HCEC 1CT (cell line): ENCODE measurements at regions not wholly inside any gene's neighbourhood (a gene's known extent, or its start where the extent isn't known, plus 50 kb on each side); places are given as distances from the start of the nearest gene placed in this dataset.
"Not testable (repeated sequence)": the region's sequence is repeated elsewhere in the genome, so short reads cannot be mapped to it uniquely, and the experiment has no call there.

Source experiments
- DNase-seq: peaks from one replicate; pipeline ENCODE4 v3.0.0-alpha.2; 2017

DNA sequence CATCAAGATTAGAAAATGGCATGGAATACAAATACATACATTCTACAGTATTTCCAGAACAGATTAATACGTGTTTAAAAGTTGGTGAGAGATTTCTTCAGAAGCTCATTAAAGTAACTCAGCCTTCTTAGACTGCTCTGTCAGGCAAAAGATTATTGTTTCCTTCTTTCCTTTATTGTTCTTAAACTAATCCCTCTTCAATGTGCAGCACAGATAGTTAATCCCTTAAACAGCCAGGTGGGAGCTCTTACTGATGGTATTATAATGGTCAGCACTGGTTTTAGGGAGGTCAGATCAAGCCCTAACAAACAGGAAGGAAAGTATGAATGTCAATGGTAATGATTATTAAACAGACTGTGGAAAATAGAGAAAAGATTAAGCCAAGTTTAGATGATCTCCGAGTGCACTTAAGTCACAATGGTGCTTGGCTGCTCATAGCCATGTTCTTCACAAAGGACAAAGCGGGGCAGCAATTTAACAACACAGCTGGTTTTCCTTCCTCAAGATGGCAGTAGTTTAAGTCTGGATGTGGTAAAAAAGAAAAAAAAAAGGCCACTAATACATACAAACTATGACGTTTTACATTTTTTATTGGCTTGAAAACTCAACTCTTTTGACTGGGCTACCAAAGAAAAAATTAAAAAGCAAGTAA, 992.6 kb downstream of the PCDH9 start:
- no peak for DNase-seq

DNA sequence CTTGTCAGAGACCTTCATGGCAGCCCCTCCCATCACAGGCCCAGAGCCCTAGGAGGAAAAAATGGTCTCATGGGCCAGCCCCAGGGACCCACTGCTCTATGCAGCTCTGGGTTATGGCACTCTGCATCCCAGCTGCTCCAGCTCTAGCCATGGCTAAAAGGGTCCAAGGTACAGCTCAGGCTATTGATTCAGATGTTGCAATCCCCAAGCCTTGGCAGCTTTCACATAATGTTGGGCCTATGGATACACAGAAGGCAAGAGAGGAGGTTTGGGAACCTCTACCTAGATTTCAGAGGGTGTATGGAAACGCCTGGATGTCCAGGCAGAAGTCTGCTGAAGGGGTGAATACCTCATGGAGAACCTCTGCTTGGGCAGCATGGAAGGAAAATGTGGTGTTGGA, 996.0 kb downstream of the PCDH9 start:
- DNase-seq, result no peak

DNA sequence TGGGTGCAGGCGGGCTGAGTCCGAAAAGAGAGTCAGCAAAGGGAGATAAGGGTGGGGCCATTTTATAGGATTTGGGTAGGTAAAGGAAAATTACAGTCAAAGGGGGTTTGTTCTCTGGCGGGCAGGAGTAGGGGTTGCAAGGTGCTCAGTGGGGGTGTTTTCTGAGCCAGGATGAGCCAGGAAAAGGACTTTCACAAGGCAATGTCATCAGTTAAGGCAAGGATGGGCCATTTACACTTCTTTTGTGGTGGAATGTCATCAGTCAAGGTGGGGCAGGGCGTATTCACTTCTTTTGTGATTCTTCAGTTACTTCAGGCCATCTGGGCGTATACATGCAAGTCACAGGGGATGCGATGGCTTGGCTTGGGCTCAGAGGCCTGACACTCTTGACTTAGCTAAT, 998.2 kb downstream of the PCDH9 start:
- not testable (repeated sequence) for DNase-seq

DNA sequence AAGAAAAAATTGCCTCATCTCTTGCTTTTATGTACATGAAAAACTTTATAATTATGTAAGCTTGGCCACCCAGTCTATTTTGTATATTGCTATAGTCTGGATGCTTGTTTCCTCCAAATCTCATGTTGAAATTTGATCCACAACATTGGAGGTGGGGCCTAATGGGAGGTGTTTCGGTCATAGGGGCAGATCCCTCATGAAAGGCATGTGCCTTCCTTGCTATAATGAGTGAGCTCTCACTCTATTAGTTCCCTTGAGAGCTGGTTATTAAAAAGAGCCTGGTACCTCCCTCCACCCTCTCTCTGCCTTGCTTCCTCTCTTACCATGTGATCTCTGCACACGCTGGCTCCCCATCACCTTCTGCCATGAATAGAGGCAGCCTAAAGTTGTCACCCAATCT, 1005.1 kb downstream of the PCDH9 start:
- no peak for DNase-seq

DNA sequence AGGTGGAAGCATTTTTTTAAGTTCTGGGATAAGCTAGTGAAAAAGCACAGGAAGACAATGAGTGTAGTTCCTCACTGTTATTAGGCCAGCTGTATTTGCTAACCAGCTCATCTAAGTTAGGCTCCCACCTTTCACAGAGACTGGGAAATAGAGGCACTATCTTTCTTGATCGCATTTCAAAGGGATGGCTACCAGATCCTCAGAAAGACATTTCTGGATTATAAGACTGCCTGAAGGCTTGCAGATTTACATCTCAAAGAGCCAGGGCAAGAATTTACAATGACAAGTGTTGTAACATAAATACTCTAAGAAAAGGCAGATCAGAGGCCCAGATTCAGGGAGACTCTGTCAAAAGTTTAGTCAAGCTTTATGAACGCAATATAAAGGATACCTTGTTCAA, 1005.5 kb downstream of the PCDH9 start:
- DNase-seq, result no peak

DNA sequence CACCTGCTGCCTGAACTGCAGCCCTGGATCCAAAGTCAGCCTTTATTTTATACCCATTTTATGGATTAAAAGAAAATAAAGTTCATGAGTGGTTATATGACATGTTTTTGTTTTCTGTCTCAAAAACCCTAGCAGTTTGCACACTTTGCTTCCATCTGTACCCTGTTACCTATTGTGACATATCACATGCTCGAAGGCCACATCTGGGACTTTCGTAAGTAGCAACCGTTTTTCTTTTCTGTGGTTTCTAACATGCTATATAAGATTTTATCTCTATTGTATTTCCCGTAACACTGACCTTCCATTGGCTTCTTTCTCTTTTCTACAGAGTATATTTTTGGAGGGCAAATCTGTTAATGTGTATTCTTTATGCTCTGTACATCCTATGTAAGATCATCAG, 1007.2 kb downstream of the PCDH9 start:
- no peak for DNase-seq

DNA sequence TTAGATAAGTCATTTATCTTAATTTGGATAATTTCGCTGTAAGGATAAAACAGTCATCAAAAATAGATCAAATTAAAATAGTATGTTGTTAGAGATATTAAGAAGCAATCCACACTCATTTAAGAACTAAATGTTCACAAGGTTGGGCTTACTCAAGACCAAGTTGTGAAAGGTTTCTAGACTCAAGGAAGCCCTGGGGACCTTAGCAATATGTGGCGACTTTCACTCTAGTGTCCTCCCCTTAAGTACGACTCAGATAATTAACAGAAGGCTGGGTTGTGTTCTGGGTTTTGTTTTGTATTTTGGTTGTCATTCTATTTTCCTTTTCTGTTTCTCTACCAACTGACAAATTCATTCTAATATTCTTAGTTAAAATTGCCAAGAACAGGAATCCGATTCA, 1008.0 kb downstream of the PCDH9 start:
- DNase-seq, result no peak

DNA sequence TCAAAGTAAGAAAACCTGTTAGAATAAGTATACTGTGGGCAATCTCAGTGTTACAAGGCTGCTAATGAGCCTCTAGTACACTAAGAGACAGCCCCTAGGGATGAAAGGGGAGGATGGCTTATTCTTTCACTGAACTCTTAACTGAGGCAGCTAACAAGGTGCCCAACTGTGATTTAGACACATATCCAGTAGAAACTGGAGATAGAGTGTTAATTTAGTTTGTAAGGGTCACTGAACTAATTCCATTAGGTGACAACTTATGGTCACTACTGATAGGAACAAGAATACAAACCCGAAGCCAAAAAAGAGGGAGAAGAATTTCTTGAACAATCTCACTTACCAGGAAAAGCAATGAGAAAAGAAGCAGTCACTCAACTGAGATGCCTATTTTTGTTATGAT, 1010.6 kb downstream of the PCDH9 start:
- no peak for DNase-seq

DNA sequence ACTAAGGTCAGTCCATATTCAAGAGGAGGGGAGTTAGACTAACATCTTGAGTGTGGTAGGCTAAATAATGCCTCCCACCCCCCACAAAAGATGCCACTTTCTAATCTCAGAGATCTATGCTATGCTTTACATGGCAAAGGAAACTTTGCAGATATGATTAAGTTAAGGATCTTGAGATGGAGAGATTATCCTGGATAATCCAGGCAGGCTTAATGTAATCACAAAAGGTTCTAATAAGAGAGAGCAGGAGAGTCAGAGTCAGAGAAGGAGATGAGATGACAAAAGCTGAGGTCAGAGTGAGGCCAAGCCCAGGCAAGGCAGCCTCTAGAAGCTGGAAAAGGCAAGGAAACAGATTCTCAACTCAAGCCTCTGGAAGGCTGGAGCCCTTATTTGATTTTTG, 1011.6 kb downstream of the PCDH9 start:
- DNase-seq, result no peak

DNA sequence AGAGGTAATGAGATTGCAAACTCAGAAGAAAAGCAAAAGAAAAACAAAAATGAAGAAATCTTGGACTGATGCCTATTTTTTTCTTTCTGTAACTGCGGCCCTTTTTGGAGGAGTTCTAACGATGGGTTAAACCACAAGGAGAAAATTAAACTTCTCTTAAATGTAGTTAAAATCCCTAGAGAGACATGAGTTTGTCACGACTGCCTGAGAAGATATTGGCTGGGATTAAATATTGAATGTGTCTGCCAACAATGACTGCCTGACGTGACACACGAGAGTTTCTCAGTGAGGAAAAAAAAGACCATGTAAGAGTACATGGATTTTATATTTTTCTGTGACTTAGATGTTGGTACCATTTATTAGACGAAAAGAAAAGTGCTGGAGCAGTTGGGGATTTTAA, 1013.4 kb downstream of the PCDH9 start:
- DNase-seq, result no peak

DNA sequence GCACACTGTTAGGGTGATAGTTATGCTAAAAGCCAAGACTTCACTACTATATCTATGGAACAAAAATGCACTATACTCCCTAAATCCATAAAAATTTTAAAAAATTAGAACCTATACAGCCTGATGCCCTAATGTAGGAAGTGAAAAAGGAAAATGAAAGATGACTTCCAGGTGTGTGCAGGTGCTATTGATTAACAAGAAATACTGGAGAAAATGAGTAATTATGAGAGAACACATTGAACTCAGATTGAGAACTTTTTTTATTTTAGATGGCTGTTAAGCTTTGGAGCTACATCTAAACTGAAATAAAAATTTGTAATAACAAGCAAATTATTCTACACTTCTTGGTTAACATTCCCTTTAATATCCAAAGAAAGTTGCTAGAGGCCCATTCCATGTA, 1015.7 kb downstream of the PCDH9 start:
- DNase-seq, result no peak

DNA sequence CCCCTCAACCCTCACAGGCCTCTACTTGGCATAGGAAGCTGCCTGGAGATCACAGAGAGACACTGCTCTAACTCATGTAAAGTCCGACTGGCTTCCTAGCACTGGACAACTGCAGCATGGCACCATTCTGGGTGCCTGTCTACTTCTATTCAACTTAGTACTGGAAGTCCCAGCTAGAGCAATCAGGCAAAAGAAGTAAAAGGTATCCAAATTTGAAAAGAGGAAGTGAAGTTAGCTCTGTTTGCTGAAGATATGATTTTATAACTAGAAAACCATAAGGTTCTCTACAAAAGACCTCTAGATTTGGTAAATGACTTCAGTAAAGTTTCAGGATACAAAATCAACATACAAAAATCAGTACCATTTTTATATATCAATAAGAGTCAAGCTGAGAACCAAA, 1017.6 kb downstream of the PCDH9 start:
- no peak for DNase-seq

DNA sequence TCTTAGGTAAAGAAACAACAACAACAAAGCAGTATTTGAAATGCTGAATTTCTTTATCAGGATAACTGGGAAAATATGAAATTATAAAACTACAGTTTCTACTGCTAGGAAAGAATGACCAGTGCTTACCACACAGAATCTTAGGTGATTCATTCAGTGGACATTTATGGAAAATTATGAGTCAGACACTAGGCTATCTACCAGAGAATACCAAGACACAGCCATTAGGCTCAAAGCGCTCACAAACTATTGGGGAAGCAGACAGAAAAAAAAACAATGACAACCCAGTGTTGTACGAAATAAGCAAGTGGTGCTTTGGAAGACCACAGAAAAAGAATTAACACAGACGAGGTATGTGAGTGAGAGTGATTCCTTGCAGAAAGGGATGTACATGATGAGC, 1019.5 kb downstream of the PCDH9 start:
- DNase-seq, result peak; percentile 89

DNA sequence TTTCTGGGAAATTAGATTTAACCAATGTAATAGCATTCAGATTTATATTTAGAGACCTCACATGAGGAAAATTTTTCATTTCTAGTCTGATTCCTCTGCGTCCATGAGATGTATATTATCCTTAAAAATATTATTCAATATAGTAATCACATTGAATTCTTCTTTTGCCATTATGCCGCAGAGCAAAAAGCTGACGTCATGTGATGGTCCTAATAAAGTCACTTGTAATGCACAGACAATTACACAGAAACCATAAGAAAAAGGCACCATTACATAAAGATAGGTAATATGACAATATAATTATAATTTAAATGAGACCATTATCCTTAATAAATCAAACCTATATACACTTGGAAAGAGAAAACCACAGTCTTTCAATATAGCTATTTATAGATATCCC, 1021.5 kb downstream of the PCDH9 start:
- no peak for DNase-seq

DNA sequence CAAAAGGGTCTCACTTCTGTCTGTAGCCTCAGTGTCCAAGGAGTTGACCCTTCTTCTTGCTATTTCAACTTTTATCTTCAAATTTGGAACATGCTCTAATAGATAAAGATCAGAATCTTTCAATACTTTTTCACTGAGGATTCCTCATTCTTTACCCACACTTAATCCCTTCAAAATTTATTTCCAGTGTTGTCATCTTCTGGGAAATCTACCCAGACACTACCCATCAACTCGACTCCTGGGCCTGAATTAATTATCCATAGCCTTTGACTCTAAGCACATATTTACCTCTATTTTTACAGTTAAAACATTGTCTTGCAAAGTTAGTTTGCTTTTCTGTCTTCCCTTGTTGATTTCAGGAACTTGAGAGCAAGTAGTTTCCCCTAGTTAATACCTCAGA, 1022.5 kb downstream of the PCDH9 start:
- no peak for DNase-seq

DNA sequence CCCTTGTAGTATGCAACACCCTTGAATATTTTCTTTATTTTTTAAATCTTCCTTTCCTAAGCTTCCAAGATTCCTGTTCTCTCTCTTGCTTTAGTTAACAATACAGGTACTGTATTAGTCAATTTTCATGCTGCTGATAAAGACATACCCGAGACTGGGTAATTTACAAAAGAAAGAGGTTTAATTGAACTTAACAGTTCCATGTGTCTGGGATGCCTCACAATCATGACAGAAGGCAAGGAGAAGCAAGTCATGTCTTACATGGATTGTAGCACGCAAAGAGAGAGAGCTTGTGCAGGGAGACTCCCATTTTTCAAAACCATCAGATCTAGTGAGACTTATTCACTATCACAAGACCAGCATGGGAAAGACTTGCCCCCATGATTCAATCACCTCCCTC, 1024.3 kb downstream of the PCDH9 start:
- DNase-seq, result no peak

DNA sequence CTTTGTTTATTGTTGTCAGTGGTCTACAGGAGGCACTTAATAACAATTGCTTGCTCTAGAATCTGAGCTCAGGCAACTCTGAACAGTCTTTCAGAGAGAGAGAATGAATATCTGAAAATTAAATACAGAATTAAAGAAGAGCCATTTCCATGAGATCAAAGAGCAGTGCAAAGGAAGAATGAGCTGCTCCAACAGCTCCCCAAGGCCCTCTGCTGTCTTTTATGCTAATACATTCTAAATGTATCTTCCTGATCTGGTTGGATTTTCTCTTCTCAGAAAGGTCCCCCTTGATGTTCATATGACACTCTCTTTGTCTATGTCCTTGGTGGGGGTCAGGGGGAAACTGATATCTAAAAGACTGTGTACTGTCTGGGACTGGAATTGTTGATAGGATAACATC, 1029.6 kb downstream of the PCDH9 start:
- no peak for DNase-seq

DNA sequence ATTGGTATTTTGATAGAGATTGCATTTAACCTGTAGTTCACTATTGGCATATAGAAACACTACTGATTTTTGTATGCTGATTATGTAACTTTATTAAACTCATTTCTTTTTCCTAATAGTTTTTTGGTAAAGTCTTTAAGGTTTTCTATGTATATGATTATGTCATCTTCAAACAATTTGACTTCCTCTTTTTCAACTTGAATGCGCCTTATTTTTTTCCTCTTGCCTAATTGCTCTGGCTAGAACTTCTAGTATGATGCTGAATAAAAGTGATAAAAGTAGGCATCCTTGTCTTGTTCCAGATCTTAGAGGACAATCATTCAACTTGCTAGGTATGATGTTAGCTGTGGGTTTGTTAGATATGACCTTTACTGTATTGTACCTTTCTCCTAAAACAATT, 1034.9 kb downstream of the PCDH9 start:
- no peak for DNase-seq

DNA sequence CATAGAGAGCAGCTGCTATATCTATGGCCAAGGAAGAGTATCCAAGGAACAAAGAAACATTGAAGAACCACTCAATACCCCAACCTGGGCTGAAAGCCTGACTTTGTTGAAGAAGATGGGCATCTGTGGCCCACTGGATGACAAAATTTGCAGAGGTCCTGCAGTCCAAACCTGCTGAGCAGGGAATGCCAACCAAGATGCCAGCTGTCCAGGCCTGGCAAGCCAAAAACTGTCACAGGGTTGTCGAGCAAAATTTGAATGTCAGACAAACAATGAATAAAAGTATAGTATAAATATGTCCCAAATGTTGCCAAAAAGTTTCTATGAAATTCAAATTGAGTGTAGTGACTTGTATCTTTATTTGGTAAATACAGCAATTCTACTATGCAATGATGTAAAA, 1040.2 kb downstream of the PCDH9 start:
- DNase-seq, result no peak

DNA sequence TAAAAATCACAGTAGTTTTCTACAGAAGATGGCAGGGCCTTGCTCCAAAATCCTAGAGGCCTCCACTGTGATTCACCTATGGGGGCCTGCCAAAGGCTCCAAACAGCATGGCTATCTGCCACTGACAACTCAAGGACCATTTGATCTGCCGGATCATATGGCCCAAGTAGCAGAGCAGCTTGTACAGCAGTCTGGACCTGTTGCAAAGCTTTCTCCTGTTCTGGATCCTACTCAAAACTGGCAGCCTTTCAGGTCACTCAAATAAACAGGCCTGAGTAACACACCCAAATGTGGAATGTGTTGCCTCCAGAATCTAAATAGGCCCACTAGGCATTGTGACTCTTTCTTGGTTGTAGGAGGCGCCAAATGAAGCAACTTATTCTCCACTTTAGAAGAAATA, 1049.3 kb downstream of the PCDH9 start:
- no peak for DNase-seq

DNA sequence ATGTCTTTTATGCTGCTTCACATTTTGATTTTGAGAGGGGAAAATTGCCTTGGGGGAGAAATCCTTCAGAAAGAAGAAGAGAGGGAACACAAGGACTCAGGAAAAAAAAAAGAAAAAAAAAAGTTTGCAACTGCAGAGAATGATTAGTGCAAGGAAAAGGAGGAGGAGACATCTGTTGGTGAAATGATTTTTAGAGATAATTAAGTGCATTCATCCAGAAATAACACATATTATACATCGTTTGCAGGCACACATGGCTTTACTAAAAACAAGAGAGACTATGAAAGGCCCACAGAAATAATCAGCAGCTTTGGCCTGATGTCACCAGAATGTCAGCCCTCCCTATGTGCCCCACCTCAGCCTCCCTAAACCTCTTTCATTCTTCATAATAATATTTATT, 1058.2 kb downstream of the PCDH9 start:
- DNase-seq, result no peak

DNA sequence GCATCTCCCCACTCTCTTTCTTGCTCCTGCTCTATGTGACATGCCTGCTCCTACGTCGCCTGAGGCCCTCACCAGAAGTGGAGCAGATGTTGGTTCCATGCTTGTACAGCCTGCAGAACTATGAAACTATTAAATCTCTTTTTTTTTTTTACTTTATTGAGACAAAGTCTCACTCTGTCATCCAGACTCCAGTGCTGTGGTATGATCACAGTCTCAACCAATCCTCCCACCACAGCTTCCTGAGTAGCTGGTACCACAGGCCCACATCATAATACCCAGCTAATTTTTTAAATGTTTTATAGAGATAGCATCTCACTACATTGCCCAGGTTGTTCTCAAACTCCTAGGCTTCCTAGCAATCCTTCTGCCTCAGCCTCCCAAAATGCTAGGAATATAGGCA, 1067.7 kb downstream of the PCDH9 start:
- no peak for DNase-seq

DNA sequence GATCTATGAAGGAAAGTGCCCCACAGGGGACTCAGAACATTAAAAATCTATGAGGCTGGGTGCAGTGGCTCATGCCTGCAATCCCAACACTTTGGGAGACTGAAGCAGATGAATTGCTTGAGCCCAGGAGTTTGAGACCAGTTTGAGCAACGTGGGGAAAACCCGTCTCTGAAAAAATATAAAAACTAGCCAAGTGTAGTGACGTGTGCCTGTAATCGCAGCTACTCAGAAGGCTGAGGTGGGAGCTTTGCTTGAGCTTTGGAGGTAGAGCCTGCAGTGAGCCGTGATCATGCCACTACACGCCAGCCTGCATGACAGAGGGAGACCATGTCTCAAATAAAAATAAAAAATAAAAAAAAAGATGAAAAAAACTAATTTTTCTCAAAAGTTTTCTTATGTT, 1070.6 kb downstream of the PCDH9 start:
- DNase-seq, result no peak

DNA sequence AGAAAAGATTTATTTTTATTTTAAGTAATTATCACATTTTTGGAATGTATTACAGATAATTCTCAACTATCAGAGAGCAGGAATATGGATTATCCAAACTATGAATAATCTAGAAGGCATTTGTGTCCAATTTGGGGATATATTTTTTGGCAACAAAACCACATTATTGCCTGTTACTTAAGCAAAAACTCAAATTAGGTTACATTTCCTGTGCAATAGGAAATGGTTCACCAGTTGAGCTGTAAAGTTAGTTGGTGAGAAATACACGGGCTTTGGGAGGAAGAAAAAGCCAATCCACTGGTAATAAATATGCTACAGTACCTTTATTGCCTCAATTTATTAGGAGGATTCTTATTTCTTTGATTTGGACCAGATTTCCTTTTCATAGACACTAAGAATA, 1075.2 kb downstream of the PCDH9 start:
- peak; percentile 9 for DNase-seq

DNA sequence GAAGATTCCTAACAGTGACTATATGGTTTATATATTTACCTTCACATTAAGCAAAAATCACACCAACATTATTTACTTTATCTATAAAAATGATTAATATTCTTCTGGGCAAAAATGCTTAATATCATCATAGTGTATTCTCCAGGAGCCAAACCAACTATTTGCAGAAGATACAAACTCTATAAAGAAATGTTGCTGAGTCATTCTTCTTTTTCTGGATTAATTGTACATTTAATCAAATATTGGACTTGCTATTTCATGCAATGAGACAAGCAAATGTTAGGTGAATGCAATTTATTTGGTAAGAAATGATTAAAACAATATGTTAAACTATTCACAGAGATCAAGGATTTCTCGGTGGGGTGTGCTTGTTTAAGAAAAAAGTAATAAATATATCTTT, 1075.8 kb downstream of the PCDH9 start:
- no peak for DNase-seq

DNA sequence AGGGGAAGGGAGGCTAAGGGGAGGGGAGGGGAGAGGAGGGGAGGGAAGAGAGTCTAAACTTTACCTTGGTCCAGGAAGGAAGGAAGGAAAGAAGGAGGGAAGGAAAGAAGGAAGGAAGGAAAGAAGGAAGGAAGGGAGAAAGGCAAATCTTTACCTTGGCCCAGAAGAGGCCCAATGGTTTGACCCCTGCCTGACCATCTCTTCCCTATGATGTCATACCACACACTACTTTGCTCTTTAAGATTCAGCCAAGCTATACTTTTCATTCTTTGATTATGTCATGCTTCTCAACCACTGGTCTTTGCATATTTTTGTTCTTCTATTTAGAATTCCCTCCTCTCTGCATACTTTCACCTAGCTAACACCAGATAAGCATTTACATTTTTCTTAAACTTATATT, 1077.5 kb downstream of the PCDH9 start:
- no peak for DNase-seq
